Nephron progenitor cell (in vitro differentiated cells): ENCODE measurements at regions not wholly inside any gene's neighbourhood (a gene's known extent, or its start where the extent isn't known, plus 50 kb on each side); places are given as distances from the start of the nearest gene placed in this dataset.

Experiments
- DNase-seq: peaks from one replicate; pipeline ENCODE4 v3.0.0; 2021
- H3K27ac Mint-ChIP-seq: 2 replicates; pipeline ENCODE4 v1.8.0; 2021; ENCODE audit warnings: mild to moderate bottlenecking, moderate library complexity, mixed read lengths
- H3K27me3 Mint-ChIP-seq: 2 replicates; pipeline ENCODE4 v1.8.0; 2021; ENCODE audit warnings: mild to moderate bottlenecking, low read depth, mixed read lengths; ENCODE audit not compliant: poor library complexity
- H3K36me3 Mint-ChIP-seq: 2 replicates; pipeline ENCODE4 v1.8.0; 2021; ENCODE audit warnings: low read depth, mixed read lengths
- H3K4me1 Mint-ChIP-seq: 2 replicates; pipeline ENCODE4 v1.8.0; 2021; ENCODE audit warnings: mixed read lengths
- H3K4me3 Mint-ChIP-seq: 2 replicates; pipeline ENCODE4 v1.8.0; 2021; ENCODE audit warnings: mild to moderate bottlenecking, moderate library complexity, mixed read lengths
- H3K9me3 Mint-ChIP-seq: 2 replicates; pipeline ENCODE4 v1.8.0; 2021; ENCODE audit warnings: mild to moderate bottlenecking, moderate library complexity, mixed read lengths
- TF ChIP-seq, protein P1 (sequence below): fragments of 200-600 bp; sonication (generic); IDR thresholded peaks from 2 replicates; pipeline ENCODE4 v1.5.0; 2021; ENCODE audit warnings: antibody characterized with exemption

- H3K27me3 Mint-ChIP-seq, result no peaks in the 10 kb centered on the region
- no peaks in the 10 kb centered on the region for H3K36me3 Mint-ChIP-seq
- peaks cover 13% of the 10 kb centered on the region for H3K4me1 Mint-ChIP-seq
- peak overlapping the region; percentile 38 for H3K27ac Mint-ChIP-seq
- TF ChIP-seq, protein P1, sequence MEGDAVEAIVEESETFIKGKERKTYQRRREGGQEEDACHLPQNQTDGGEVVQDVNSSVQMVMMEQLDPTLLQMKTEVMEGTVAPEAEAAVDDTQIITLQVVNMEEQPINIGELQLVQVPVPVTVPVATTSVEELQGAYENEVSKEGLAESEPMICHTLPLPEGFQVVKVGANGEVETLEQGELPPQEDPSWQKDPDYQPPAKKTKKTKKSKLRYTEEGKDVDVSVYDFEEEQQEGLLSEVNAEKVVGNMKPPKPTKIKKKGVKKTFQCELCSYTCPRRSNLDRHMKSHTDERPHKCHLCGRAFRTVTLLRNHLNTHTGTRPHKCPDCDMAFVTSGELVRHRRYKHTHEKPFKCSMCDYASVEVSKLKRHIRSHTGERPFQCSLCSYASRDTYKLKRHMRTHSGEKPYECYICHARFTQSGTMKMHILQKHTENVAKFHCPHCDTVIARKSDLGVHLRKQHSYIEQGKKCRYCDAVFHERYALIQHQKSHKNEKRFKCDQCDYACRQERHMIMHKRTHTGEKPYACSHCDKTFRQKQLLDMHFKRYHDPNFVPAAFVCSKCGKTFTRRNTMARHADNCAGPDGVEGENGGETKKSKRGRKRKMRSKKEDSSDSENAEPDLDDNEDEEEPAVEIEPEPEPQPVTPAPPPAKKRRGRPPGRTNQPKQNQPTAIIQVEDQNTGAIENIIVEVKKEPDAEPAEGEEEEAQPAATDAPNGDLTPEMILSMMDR, result no peak
- no peak overlapping the region for H3K4me3 Mint-ChIP-seq
- DNase-seq, result no peak
- H3K9me3 Mint-ChIP-seq, result no peaks in the 10 kb centered on the region
Observed at GRCh38 chr15:29376590-29376989, 107.0 kb upstream of the NSMCE3 start.

DNA sequence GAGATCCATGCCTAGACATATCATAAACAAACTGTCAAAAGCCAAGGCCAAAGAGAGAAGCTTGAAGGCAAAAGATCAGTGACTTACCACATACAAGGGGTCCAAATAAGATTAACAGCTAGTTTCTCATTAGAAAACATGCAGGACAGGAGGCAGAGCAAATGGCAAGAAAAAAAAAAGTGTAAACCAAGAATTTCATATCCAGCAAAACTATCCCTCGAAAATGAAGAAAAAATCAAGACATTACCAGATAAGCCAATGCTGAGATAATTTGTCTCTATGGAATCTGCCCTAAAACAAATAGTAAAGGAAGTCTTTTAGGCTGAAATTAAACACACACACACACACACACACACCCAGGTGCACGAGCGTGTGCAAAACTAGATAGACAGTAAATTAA is 99.6 kb upstream of the NSMCE3 start:
- TF ChIP-seq, protein P1, result no peak
- peaks cover 25% of the 10 kb centered on the region for H3K9me3 Mint-ChIP-seq
- no peak for DNase-seq
- no peaks in the 10 kb centered on the region for H3K27me3 Mint-ChIP-seq
- no peaks in the 10 kb centered on the region for H3K4me1 Mint-ChIP-seq
- no peak overlapping the region for H3K27ac Mint-ChIP-seq
- H3K4me3 Mint-ChIP-seq, result no peak overlapping the region
- peaks cover 7% of the 10 kb centered on the region for H3K36me3 Mint-ChIP-seq

GRCh38 chr15:29364426-29365078 is 94.9 kb upstream of the NSMCE3 start:
- TF ChIP-seq, protein P1, result peak; percentile 25
- H3K9me3 Mint-ChIP-seq, result peaks cover 21% of the 10 kb centered on the region
- no peak overlapping the region for H3K27ac Mint-ChIP-seq
- H3K36me3 Mint-ChIP-seq, result peaks cover 7% of the 10 kb centered on the region
- H3K27me3 Mint-ChIP-seq, result peaks cover 3% of the 10 kb centered on the region
- no peaks in the 10 kb centered on the region for H3K4me1 Mint-ChIP-seq
- no peak overlapping the region for H3K4me3 Mint-ChIP-seq
- DNase-seq, result no peak

GRCh38 chr15:29361560-29361959 is 91.9 kb upstream of the NSMCE3 start:
- Mint-ChIP-seq H3K36me3 (no peaks in the 10 kb centered on the region), H3K4me1 (no peaks in the 10 kb centered on the region), H3K27ac (no peak overlapping the region), H3K9me3 (no peaks in the 10 kb centered on the region), H3K27me3 (peaks cover 8% of the 10 kb centered on the region), H3K4me3 (no peak overlapping the region)
- TF ChIP-seq, protein P1, result no peak
- no peak for DNase-seq

DNA sequence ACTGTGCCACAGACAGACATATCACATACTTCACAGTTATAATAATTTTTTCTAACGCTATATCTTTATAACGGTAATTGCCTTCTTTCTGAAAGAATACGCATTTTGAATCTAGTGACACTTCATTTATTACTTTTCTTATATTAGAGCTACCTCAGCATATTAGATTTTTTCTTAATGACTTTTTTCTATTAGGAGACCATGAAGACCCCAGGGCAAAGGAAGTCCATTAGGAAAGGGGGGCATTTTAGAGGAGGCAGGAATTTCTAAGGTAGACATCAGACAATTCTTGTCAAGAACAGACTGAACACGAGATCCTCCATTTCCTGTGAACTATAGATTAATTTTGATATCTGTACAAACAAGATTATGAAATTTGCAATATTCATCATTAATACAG is 90.5 kb upstream of the NSMCE3 start:
- Mint-ChIP-seq H3K36me3 (no peaks in the 10 kb centered on the region), H3K4me1 (no peaks in the 10 kb centered on the region), H3K27ac (no peak overlapping the region), H3K4me3 (no peak overlapping the region), H3K27me3 (peaks cover 8% of the 10 kb centered on the region), H3K9me3 (no peaks in the 10 kb centered on the region)
- DNase-seq, result no peak
- TF ChIP-seq, protein P1, result no peak

- Mint-ChIP-seq H3K4me3 (no peak overlapping the region), H3K27me3 (peaks cover 8% of the 10 kb centered on the region), H3K9me3 (no peaks in the 10 kb centered on the region), H3K27ac (no peak overlapping the region), H3K4me1 (no peaks in the 10 kb centered on the region), H3K36me3 (no peaks in the 10 kb centered on the region)
- DNase-seq, result no peak
- TF ChIP-seq, protein P1, result no peak
Observed at GRCh38 chr15:29356786-29357185, 87.2 kb upstream of the NSMCE3 start.
